ENCODE measurements at regions not wholly inside any gene's neighbourhood (a gene's known extent, or its start where the extent isn't known, plus 50 kb on each side); places are given as distances from the start of the nearest gene placed in this dataset.

- no peak for TF ChIP-seq CTCF (IDR thresholded peaks at IDR 0.05; ENCODE audit: low read depth, low read length, missing control alignments)
Measured at GRCh38 chr12:66877925-66878324, 199.0 kb upstream of the GRIP1 start.

DNA sequence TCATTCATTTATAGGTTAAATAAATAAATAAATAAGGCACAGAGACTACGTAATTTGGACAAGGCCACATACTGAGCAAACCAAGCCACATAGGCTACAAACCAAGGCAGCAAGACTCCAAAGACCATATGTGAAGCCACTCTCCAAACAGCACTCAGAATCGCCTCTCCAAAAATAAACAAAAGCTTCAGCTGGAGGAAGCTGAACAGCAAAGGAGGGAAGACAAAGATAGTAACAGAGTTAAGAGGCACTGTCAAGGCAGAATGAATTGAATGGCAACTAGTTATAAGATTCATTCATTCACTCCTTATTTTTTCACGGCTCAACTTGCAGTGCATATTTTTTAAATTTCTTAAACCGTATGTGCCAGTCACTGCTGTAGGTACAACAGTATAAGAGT, 200.5 kb upstream of the GRIP1 start:
- in situ Hi-C loops (cut with HindIII; ENCODE audit: low pct_ligation_motif_present, low sequenced_read_pairs): no loop called here
- no peak for TF ChIP-seq CTCF (IDR thresholded peaks at IDR 0.05; ENCODE audit: low read depth, low read length, missing control alignments)

More at GRCh38 chr12:66877925-66878324, 199.0 kb upstream of the GRIP1 start:
- H3K27ac ChIP-seq: no peak overlapping the region
- no peaks in the 10 kb centered on the region for H3K36me3 ChIP-seq (replicated peaks)
- in situ Hi-C loops (cut with HindIII; ENCODE audit: low pct_ligation_motif_present, low sequenced_read_pairs): no loop called here
- H3K27me3 ChIP-seq (replicated peaks): no peaks in the 10 kb centered on the region
- DNase-seq: no peak
- H3K4me3 ChIP-seq (ENCODE audit: low read depth, low read length): no peak overlapping the region

DNA sequence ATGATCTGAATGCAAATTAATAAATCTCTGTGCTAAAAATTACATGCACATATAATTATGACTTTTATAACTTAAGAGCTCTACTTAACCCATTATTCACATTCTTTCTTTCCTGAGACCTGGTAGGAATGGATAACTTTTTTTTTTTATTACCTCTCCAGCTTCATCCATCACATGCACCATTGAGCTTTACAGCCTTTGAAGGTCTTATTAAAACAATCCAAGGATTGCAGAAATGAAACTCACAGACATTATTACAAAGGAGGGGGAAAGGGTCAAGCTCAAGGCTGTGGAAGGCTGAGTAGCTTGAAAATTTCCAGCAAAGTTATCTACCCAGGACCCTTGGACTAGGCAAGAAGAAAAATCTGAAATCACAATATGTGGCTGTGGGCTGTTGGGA, 202.5 kb upstream of the GRIP1 start:
- in situ Hi-C loops (cut with HindIII; ENCODE audit: low pct_ligation_motif_present, low sequenced_read_pairs): no loop called here
- no peaks in the 10 kb centered on the region for H3K36me3 ChIP-seq (replicated peaks)
- TF ChIP-seq CTCF (IDR thresholded peaks at IDR 0.05; ENCODE audit: low read depth, low read length, missing control alignments): no peak

More for the DNA sequence above, 200.5 kb upstream of the GRIP1 start:
- H3K36me3 ChIP-seq (replicated peaks): no peaks in the 10 kb centered on the region
- no peak overlapping the region for H3K4me3 ChIP-seq (ENCODE audit: low read depth, low read length)
- peaks cover 5% of the 10 kb centered on the region for H3K27me3 ChIP-seq (replicated peaks)
- no peak for DNase-seq
- H3K27ac ChIP-seq: no peak overlapping the region

DNA sequence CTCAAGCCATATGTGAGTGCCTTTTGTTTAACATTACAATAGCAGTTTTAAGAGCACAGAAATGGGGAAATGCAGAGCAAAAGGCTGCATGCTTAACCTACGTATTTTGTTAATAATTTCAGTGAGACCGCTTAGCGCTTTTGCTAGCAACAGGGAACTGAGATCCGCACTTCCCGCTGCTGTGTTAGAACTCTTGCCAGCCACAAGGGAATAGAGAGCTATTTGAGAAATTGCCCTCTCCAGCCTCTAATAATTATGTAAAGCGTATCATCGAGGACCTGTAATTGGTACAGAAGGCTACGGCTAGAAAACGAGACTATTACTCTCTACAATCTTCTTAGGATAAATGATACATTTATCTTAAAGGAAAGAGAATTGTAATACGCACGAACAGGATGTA, 205.2 kb upstream of the GRIP1 start:
- Histone ChIP-seq H3K36me3 (replicated peaks) (no peaks in the 10 kb centered on the region), H3K27ac (no peak overlapping the region), H3K27me3 (replicated peaks) (peaks cover 5% of the 10 kb centered on the region), H3K4me3 (ENCODE audit: low read depth, low read length) (no peak overlapping the region)
- no peak for TF ChIP-seq CTCF (IDR thresholded peaks at IDR 0.05; ENCODE audit: low read depth, low read length, missing control alignments)
- DNase-seq: no peak
- in situ Hi-C loops (cut with HindIII; ENCODE audit: low pct_ligation_motif_present, low sequenced_read_pairs): no loop called here

More for the DNA sequence above, 202.5 kb upstream of the GRIP1 start:
- Histone ChIP-seq H3K27ac (no peak overlapping the region), H3K4me3 (ENCODE audit: low read depth, low read length) (no peak overlapping the region), H3K27me3 (replicated peaks) (peaks cover 5% of the 10 kb centered on the region)
- no peak for DNase-seq

- no peak for DNase-seq
- peaks cover 5% of the 10 kb centered on the region for H3K27me3 ChIP-seq (replicated peaks)
- H3K4me3 ChIP-seq (ENCODE audit: low read depth, low read length): no peak overlapping the region
- no peaks in the 10 kb centered on the region for H3K36me3 ChIP-seq (replicated peaks)
- in situ Hi-C loops (cut with HindIII; ENCODE audit: low pct_ligation_motif_present, low sequenced_read_pairs): no loop called here
- no peak for TF ChIP-seq CTCF (IDR thresholded peaks at IDR 0.05; ENCODE audit: low read depth, low read length, missing control alignments)
- no peak overlapping the region for H3K27ac ChIP-seq
Measured at GRCh38 chr12:66885115-66885875, 206.4 kb upstream of the GRIP1 start.

GRCh38 chr12:66896797-66897196, 217.9 kb upstream of the GRIP1 start:
- in situ Hi-C loops (cut with HindIII; ENCODE audit: low pct_ligation_motif_present, low sequenced_read_pairs): no loop called here
- Histone ChIP-seq H3K27ac (no peak overlapping the region), H3K27me3 (replicated peaks) (no peaks in the 10 kb centered on the region), H3K36me3 (replicated peaks) (no peaks in the 10 kb centered on the region), H3K4me3 (ENCODE audit: low read depth, low read length) (no peak overlapping the region)
- DNase-seq: no peak
- no peak for TF ChIP-seq CTCF (IDR thresholded peaks at IDR 0.05; ENCODE audit: low read depth, low read length, missing control alignments)

Data from brain microvascular endothelial cell (primary cell).